ENCODE measurements at regions not wholly inside any gene's neighbourhood (a gene's known extent, or its start where the extent isn't known, plus 50 kb on each side); places are given as distances from the start of the nearest gene placed in this dataset.

DNA sequence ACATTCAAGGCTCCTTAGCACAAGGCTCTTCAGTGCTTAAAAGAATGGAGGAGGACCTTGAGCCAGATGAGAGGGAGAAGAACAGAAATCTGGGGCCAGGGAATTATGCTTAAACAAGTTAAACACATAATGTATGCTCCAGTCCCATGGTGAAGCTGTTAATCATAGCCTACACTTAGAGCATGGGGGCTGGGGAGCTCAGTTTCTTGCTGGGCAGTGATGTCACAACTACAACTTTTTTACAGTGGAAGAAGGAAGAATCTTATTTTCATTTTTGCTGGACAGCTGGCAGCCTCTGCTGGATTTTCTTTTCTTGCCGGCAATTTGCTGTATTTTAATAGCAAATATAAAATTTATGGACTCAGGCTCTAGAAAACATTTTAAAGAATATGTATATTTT is 432.5 kb downstream of the CD109 start:
- no peak for DNase-seq (ENCODE audit: low read depth)
- TF ChIP-seq, protein P1, sequence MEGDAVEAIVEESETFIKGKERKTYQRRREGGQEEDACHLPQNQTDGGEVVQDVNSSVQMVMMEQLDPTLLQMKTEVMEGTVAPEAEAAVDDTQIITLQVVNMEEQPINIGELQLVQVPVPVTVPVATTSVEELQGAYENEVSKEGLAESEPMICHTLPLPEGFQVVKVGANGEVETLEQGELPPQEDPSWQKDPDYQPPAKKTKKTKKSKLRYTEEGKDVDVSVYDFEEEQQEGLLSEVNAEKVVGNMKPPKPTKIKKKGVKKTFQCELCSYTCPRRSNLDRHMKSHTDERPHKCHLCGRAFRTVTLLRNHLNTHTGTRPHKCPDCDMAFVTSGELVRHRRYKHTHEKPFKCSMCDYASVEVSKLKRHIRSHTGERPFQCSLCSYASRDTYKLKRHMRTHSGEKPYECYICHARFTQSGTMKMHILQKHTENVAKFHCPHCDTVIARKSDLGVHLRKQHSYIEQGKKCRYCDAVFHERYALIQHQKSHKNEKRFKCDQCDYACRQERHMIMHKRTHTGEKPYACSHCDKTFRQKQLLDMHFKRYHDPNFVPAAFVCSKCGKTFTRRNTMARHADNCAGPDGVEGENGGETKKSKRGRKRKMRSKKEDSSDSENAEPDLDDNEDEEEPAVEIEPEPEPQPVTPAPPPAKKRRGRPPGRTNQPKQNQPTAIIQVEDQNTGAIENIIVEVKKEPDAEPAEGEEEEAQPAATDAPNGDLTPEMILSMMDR (IDR thresholded peaks at IDR 0.05; ENCODE audit: low read depth, low read length, missing control alignments), result no peak
- H3K4me3 ChIP-seq (ENCODE audit: low read depth, low read length), result no peak overlapping the region
- in situ Hi-C loops (cut with HindIII; ENCODE audit: low sequenced_read_pairs), result no loop called here

DNA sequence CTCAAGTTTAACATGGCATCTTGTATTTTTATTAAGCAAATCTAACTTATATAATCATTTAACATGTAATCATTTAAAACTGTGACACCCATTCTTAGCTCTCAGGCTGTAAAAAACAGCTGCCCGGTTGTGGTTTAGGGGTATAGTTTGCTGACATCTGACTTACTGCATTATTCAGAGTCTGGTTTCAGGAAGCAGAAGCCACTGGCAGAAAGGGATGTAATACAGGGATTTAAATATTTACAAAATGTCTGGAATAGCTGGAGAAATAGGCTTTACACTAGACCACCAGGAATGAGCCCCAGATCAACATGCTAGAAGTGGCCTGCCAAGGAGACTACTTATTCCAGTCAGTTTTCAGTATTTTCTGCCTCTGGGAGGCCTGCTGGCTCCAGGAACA is 421.1 kb downstream of the CD109 start:
- TF ChIP-seq, protein P1 (IDR thresholded peaks at IDR 0.05; ENCODE audit: low read depth, low read length, missing control alignments), result no peak
- no peak overlapping the region for H3K4me3 ChIP-seq (ENCODE audit: low read depth, low read length)
- in situ Hi-C loops (cut with HindIII; ENCODE audit: low sequenced_read_pairs), result no loop called here
- DNase-seq (ENCODE audit: low read depth), result no peak

DNA sequence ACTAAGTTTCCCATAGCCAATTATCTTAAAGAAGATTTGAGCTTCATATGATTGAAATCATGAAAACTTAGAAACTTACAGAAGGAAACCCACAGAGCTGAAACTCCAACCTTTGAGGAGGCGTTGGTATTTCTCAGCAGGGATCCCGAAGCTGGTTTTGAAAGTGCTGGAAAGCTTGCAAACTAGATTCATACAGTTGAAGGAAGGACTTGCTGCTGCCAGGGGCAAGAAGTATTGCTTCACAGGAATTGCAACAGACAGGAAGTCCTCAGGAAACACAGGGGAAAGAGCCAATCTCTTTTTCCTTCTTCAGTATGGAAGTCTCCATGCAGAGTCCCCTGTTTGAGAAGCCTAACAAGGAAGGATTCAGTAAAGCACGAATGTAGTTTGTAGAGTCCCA is 419.7 kb downstream of the CD109 start:
- DNase-seq (ENCODE audit: low read depth), result no peak
- H3K4me3 ChIP-seq (ENCODE audit: low read depth, low read length), result no peak overlapping the region
- in situ Hi-C loops (cut with HindIII; ENCODE audit: low sequenced_read_pairs), result no loop called here
- TF ChIP-seq, protein P1 (IDR thresholded peaks at IDR 0.05; ENCODE audit: low read depth, low read length, missing control alignments), result no peak

DNA sequence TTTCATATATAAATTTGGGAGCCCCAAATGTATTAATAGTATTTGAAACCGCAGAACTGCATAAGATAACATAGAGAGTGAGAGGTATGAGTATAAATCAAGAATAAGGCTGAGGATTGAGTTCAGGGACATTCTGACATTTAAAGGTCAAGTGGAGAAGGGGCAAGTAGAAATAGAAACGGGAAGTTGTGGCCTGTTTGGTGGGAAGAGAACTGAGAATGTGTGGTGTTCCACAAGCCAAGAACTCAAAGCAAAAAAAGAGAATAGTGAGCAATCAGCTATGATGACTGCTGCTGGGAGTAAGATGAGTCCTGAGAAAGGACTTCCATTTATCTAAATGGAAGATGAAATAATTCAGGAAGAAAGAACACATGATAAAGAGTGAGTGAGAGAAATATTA is 418.4 kb downstream of the CD109 start:
- H3K4me3 ChIP-seq (ENCODE audit: low read depth, low read length), result no peak overlapping the region
- in situ Hi-C loops (cut with HindIII; ENCODE audit: low sequenced_read_pairs), result no loop called here
- DNase-seq (ENCODE audit: low read depth), result no peak
- TF ChIP-seq, protein P1 (IDR thresholded peaks at IDR 0.05; ENCODE audit: low read depth, low read length, missing control alignments), result no peak

GRCh38 chr6:74113901-74114300 is 417.9 kb downstream of the CD109 start:
- DNase-seq (ENCODE audit: low read depth), result no peak
- TF ChIP-seq, protein P1 (IDR thresholded peaks at IDR 0.05; ENCODE audit: low read depth, low read length, missing control alignments), result no peak
- no peak overlapping the region for H3K4me3 ChIP-seq (ENCODE audit: low read depth, low read length)
- in situ Hi-C loops (cut with HindIII; ENCODE audit: low sequenced_read_pairs), result no loop called here

- TF ChIP-seq, protein P1 (IDR thresholded peaks at IDR 0.05; ENCODE audit: low read depth, low read length, missing control alignments), result no peak
- H3K4me3 ChIP-seq (ENCODE audit: low read depth, low read length), result no peak overlapping the region
- in situ Hi-C loops (cut with HindIII; ENCODE audit: low sequenced_read_pairs), result no loop called here
- no peak for DNase-seq (ENCODE audit: low read depth)
Observed at GRCh38 chr6:74103417-74103816, 407.4 kb downstream of the CD109 start.
